ENCODE measurements at regions not wholly inside any gene's neighbourhood (a gene's known extent, or its start where the extent isn't known, plus 50 kb on each side); places are given as distances from the start of the nearest gene placed in this dataset.

GRCh38 chr3:124207873-124208485, 216.1 kb upstream of the ROPN1 start:
- TF ChIP-seq CTCF (IDR thresholded peaks at IDR 0.05; ENCODE audit: low read depth, low read length, poor library complexity, severe bottlenecking) (no peak), EZH2phosphoT487 (IDR thresholded peaks at IDR 0.05; ENCODE audit: borderline replicate concordance, low read length) (no peak)

Measured in DOHH2 (cell line).